SK-N-SH (cell line): ENCODE measurements at regions not wholly inside any gene's neighbourhood (a gene's known extent, or its start where the extent isn't known, plus 50 kb on each side); places are given as distances from the start of the nearest gene placed in this dataset.

Experiments used
- EP300 ChIP-seq, 2 experiments: IDR thresholded peaks; 2 replicates each; pipeline versions ENCODE4 v1.4.0 to v1.6.1; 2012; ENCODE audit warnings: borderline replicate concordance in 1 of 2, low read depth in 1 of 2, low read length in 1 of 2
- EZH2phosphoT487 ChIP-seq: fragments of 200-600 bp; sonication (generic); IDR thresholded peaks from 2 replicates; pipeline ENCODE4 v1.6.1; 2017; ENCODE audit warnings: low read depth, mixed run types, mild to moderate bottlenecking, antibody characterized with exemption, moderate library complexity, borderline replicate concordance
- GABPA ChIP-seq: IDR thresholded peaks from 2 replicates; pipeline ENCODE4 v1.4.0; 2012; ENCODE audit warnings: low read depth, mild to moderate bottlenecking
- MXI1 ChIP-seq: IDR thresholded peaks from 2 replicates; pipeline ENCODE4 v1.6.1; 2012; ENCODE audit warnings: mild to moderate bottlenecking, low read depth, low read length, improper control_type of control experiment
- POLR2AphosphoS5 ChIP-seq: IDR thresholded peaks from 2 replicates; pipeline ENCODE4 v1.6.1; 2012; ENCODE audit warnings: low read depth, low read length
- REST ChIP-seq: IDR thresholded peaks from 2 replicates; pipeline ENCODE4 v1.6.1; 2012; ENCODE audit warnings: mild to moderate bottlenecking, low read depth, low read length, moderate library complexity
- RFX5 ChIP-seq: IDR thresholded peaks from 2 replicates; pipeline ENCODE4 v1.6.1; 2012; ENCODE audit warnings: mild to moderate bottlenecking, improper control_type of control experiment, low read length
- RXRA ChIP-seq: IDR thresholded peaks from 2 replicates; pipeline ENCODE4 v1.4.0; 2012; ENCODE audit warnings: low read depth, mild to moderate bottlenecking, borderline replicate concordance
- SIN3A ChIP-seq: IDR thresholded peaks from 2 replicates; pipeline ENCODE4 v1.6.1; 2012; ENCODE audit warnings: low read depth, mild to moderate bottlenecking, low read length, moderate library complexity, borderline replicate concordance
- USF2 ChIP-seq: fragments of 150-350 bp; IDR thresholded peaks from 2 replicates; pipeline ENCODE4 v1.6.1; 2017; ENCODE audit warnings: antibody characterized with exemption, low read length, low read depth, borderline replicate concordance
- YY1 ChIP-seq: IDR thresholded peaks from 2 replicates; pipeline ENCODE4 v1.4.0; 2012; ENCODE audit warnings: low read depth, mild to moderate bottlenecking
- TF ChIP-seq, protein P1 (sequence below): fragments of 200-600 bp; sonication (generic); IDR thresholded peaks from 2 replicates; pipeline ENCODE4 v1.6.1; 2017; ENCODE audit warnings: antibody characterized with exemption, mild to moderate bottlenecking, moderate library complexity
- TF ChIP-seq, protein P2 (sequence below): IDR thresholded peaks from 2 replicates; pipeline ENCODE4 v1.4.0; 2012; ENCODE audit warnings: low read depth

GRCh38 chr9:6152788-6153187, 62.8 kb upstream of the IL33 start:
- TF ChIP-seq, protein P1, sequence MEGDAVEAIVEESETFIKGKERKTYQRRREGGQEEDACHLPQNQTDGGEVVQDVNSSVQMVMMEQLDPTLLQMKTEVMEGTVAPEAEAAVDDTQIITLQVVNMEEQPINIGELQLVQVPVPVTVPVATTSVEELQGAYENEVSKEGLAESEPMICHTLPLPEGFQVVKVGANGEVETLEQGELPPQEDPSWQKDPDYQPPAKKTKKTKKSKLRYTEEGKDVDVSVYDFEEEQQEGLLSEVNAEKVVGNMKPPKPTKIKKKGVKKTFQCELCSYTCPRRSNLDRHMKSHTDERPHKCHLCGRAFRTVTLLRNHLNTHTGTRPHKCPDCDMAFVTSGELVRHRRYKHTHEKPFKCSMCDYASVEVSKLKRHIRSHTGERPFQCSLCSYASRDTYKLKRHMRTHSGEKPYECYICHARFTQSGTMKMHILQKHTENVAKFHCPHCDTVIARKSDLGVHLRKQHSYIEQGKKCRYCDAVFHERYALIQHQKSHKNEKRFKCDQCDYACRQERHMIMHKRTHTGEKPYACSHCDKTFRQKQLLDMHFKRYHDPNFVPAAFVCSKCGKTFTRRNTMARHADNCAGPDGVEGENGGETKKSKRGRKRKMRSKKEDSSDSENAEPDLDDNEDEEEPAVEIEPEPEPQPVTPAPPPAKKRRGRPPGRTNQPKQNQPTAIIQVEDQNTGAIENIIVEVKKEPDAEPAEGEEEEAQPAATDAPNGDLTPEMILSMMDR, result no peak
- TF ChIP-seq GABPA (no peak), REST (no peak), USF2 (no peak), EP300 (IDR thresholded peaks at IDR 0.05; ENCODE audit: borderline replicate concordance in 1 of 2, low read depth in 1 of 2, low read length in 1 of 2) (no peak), MXI1 (no peak), SIN3A (no peak), EZH2phosphoT487 (no peak), RXRA (no peak), YY1 (no peak), RFX5 (no peak), POLR2AphosphoS5 (no peak)
- TF ChIP-seq, protein P2, sequence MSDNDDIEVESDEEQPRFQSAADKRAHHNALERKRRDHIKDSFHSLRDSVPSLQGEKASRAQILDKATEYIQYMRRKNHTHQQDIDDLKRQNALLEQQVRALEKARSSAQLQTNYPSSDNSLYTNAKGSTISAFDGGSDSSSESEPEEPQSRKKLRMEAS, result no peak
